ENCODE measurements at regions not wholly inside any gene's neighbourhood (a gene's known extent, or its start where the extent isn't known, plus 50 kb on each side); places are given as distances from the start of the nearest gene placed in this dataset.

DNA sequence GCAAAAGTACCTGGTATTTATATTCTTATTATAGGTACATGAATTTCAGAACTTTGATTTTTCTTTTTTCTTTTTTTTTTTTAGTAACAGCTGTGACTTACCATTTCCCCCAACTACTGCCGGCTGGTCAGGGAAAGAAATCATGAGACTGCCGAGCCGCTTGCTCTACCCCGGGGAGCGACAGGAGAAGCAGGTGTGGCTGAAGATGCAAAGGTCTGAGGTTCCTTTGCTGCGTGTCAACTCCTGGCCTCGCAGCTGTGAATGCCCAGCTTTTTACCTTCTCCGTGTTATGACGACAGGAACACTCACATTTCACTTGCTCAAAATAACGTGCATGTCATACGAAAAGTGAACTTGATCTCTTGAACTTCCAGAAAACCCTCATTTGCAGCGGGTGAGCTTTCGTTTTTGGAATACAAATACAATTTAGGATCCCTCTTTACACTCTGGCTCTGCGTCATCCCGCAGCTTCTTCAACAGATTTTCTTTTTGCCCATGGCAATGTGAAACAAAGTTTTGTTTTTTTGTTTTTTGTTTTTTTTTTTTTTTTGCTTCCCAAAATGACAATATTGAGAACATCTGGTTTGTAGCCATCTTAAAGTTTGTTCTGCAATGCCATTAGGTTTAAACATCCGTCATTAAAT is 117.9 kb downstream of the EFNB2 start:
- ChIA-PET CTCF (no interaction called here), POLR2A (no interaction called here)
- no peak for DNase-seq (ENCODE audit: extremely low spot score)
- TF ChIP-seq, protein P1, sequence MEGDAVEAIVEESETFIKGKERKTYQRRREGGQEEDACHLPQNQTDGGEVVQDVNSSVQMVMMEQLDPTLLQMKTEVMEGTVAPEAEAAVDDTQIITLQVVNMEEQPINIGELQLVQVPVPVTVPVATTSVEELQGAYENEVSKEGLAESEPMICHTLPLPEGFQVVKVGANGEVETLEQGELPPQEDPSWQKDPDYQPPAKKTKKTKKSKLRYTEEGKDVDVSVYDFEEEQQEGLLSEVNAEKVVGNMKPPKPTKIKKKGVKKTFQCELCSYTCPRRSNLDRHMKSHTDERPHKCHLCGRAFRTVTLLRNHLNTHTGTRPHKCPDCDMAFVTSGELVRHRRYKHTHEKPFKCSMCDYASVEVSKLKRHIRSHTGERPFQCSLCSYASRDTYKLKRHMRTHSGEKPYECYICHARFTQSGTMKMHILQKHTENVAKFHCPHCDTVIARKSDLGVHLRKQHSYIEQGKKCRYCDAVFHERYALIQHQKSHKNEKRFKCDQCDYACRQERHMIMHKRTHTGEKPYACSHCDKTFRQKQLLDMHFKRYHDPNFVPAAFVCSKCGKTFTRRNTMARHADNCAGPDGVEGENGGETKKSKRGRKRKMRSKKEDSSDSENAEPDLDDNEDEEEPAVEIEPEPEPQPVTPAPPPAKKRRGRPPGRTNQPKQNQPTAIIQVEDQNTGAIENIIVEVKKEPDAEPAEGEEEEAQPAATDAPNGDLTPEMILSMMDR (IDR thresholded peaks at IDR 0.05; ENCODE audit: control extremely low read depth, extremely low read depth, low read depth, missing control alignments), result no peak

DNA sequence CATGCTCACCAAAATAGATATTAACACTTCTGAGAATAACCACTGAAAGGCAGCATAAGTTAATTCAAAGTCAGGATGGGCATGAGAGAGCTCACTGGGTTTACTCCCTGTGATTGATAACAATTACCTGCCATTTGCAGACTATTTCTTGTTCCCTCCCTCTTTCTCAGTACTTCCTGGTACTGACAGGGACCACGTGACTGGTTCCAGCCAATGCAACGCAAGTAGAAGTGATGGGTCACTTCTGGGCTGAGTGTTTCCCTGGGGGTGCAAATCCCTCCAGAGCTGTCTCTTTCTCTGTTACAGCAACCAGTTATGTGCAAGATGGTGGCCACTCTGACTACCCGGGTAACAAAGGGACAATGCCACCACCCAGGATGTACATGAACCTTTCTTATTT is 118.8 kb downstream of the EFNB2 start:
- CTCF ChIA-PET, result no interaction called here

DNA sequence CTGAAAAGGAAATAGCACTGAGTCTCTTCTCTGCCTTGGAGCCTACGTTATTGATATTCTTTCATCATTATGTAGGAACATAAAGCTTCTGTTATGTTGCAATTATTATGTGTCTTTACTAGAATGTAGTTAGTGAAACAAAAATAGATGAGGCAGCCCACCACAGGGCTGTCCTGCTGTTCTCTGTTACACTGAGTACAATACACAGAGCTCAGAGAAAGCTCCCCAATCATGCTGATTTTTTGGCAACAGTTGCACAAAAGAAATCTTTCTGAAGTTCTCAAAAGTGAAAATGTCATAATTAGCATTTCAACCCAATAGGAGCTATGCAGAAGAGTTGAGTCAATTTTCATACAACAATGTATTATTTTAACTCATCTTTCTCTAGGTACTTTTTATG is 119.5 kb downstream of the EFNB2 start:
- POLR2A ChIA-PET, result no interaction called here
- DNase-seq (ENCODE audit: extremely low spot score), result no peak
- CTCF ChIA-PET, result interaction anchor here (0.6 kb wide), 1 partner anchor 22 kb away, joined by 3 read pairs; no protein-coding TSS in a partner anchor

More for the DNA sequence above, 118.8 kb downstream of the EFNB2 start:
- POLR2A ChIA-PET, result no interaction called here
- no peak for DNase-seq (ENCODE audit: extremely low spot score)
- TF ChIP-seq, protein P1 (IDR thresholded peaks at IDR 0.05; ENCODE audit: control extremely low read depth, extremely low read depth, low read depth, missing control alignments), result no peak

DNA sequence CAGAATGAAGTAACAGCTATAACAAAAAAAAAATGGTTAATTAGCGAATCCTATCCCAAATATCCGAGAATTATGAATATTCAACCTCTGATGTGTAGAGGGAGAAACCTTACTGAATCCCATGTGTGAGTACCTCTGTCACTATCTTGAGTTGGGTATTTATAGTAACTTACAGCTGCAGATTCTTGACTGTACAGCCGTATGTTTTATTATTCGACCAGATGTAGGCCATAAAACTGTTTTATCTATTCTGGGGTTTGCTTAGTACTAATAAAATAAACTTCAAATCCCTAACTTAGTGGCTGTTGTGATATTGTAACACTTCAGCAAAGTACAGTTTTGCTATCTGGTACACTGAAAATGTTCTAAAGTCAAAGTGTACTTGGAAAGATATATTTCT is 120.0 kb downstream of the EFNB2 start:
- TF ChIP-seq, protein P1 (IDR thresholded peaks at IDR 0.05; ENCODE audit: control extremely low read depth, extremely low read depth, low read depth, missing control alignments), result no peak
- no peak for DNase-seq (ENCODE audit: extremely low spot score)

More for the DNA sequence above, 119.5 kb downstream of the EFNB2 start:
- TF ChIP-seq, protein P1 (IDR thresholded peaks at IDR 0.05; ENCODE audit: control extremely low read depth, extremely low read depth, low read depth, missing control alignments), result no peak

DNA sequence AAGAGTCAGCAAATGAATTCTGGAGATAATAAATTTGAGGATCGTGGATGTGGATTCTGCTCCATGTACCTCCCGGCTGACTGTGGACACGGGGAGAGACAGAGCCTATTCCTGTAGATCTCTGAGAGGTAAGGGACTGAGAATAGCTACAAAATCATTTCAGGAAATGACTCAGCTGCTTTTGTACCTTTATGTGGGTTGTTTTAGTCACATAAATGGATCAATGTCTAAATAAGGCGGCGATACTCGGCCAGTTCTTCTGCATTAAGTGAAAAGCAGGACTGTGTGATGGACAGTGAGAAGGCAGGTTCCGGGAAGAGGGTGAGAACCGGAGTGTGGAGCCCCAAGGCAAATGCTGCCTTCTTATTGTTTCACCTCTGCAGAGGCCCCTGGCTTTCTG is 128.1 kb downstream of the EFNB2 start:
- POLR2A ChIA-PET, result no interaction called here
- CTCF ChIA-PET, result interaction anchor here (1.1 kb wide), 1 partner anchor 13 kb away, joined by 3 read pairs; no protein-coding TSS in a partner anchor
- TF ChIP-seq, protein P1 (IDR thresholded peaks at IDR 0.05; ENCODE audit: control extremely low read depth, extremely low read depth, low read depth, missing control alignments), result no peak
- DNase-seq (ENCODE audit: extremely low spot score), result no peak

More for the DNA sequence above, 120.0 kb downstream of the EFNB2 start:
- CTCF ChIA-PET, result interaction anchor here (0.6 kb wide), 1 partner anchor 23 kb away, joined by 3 read pairs; no protein-coding TSS in a partner anchor
- POLR2A ChIA-PET, result no interaction called here

DNA sequence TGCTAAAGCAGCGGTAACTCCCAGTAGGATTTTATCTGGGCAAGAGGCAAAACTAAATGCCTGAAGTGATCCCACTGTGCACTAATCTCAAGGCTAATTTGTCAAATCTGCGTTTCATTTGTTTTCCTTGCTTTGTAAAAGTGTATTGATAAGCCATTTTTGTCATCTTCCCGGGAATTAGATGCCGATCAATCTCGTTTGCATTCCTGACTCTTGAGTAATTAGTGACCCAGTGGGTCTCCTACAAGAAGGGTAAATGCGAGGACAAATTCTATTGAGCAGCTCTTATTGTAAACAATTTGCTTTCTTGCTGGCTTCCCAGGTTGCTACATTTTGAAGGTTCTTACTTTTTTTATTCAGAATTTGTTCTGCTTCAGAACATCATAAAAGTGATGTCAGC is 129.7 kb downstream of the EFNB2 start:
- POLR2A ChIA-PET, result no interaction called here
- no peak for DNase-seq (ENCODE audit: extremely low spot score)
- TF ChIP-seq, protein P1 (IDR thresholded peaks at IDR 0.05; ENCODE audit: control extremely low read depth, extremely low read depth, low read depth, missing control alignments), result no peak
- CTCF ChIA-PET, result no interaction called here
